OCI-LY1 (cell line): ENCODE measurements at regions not wholly inside any gene's neighbourhood (a gene's known extent, or its start where the extent isn't known, plus 50 kb on each side); places are given as distances from the start of the nearest gene placed in this dataset.

Experiments
- H2AFZ ChIP-seq: fragments of 200-600 bp; sonication (generic), shearing (Covaris generic); 2 replicates; pipeline ENCODE4 v1.6.0; 2014; ENCODE audit warnings: antibody characterized with exemption, mild to moderate bottlenecking, low read length
- H3F3A ChIP-seq: fragments of 200-600 bp; sonication (generic), shearing (Covaris generic); 2 replicates; pipeline ENCODE4 v1.6.0; 2014; ENCODE audit warnings: mild to moderate bottlenecking, antibody characterized with exemption, low read length, moderate library complexity; ENCODE audit not compliant: insufficient read depth
- H3K27ac ChIP-seq: fragments of 200-600 bp; sonication (generic); 2 replicates; pipeline ENCODE4 v1.5.1; 2014; ENCODE audit warnings: low read length, mixed run types, mild to moderate bottlenecking, low read depth; ENCODE audit not compliant: poor library complexity, severe bottlenecking
- H3K27me3 ChIP-seq: fragments of 200-600 bp; sonication (generic); 2 replicates; pipeline ENCODE4 v1.6.0; 2014; ENCODE audit warnings: antibody characterized with exemption, mild to moderate bottlenecking, low read length, moderate library complexity; ENCODE audit not compliant: insufficient read depth
- H3K36me3 ChIP-seq: fragments of 200-600 bp; sonication (generic); 2 replicates; pipeline ENCODE4 v1.6.1; 2014; ENCODE audit warnings: mild to moderate bottlenecking, antibody characterized with exemption, low read length, moderate library complexity, mixed read lengths; ENCODE audit not compliant: insufficient read depth
- H3K4me1 ChIP-seq: fragments of 200-600 bp; sonication (generic); 2 replicates; pipeline ENCODE4 v1.5.1; 2014; ENCODE audit warnings: mild to moderate bottlenecking, low read length, moderate library complexity; ENCODE audit not compliant: insufficient read depth, severe bottlenecking
- H3K4me2 ChIP-seq: fragments of 200-600 bp; sonication (generic), shearing (Covaris generic); 2 replicates; pipeline ENCODE4 v1.6.1; 2014; ENCODE audit warnings: low read length
- H3K4me3 ChIP-seq: fragments of 200-600 bp; sonication (generic); 2 replicates; pipeline ENCODE4 v1.5.1; 2014; ENCODE audit warnings: low read length, low read depth, mild to moderate bottlenecking, mixed read lengths; ENCODE audit not compliant: poor library complexity, severe bottlenecking
- H3K79me2 ChIP-seq: fragments of 200-600 bp; shearing (Covaris generic); 2 replicates; pipeline ENCODE4 v1.6.1; 2016; ENCODE audit warnings: mixed run types, low read length, mixed read lengths; ENCODE audit not compliant: insufficient read depth
- H3K9ac ChIP-seq: fragments of 200-600 bp; sonication (generic), shearing (Covaris generic); 2 replicates; pipeline ENCODE4 v1.6.1; 2014; ENCODE audit warnings: mild to moderate bottlenecking, low read length, mixed read lengths
- H3K9me2 ChIP-seq: fragments of 200-600 bp; sonication (generic), shearing (Covaris generic); 2 replicates; pipeline ENCODE4 v1.6.1; 2014; ENCODE audit warnings: low read depth, mild to moderate bottlenecking, low read length, mixed read lengths
- H3K9me3 ChIP-seq: fragments of 200-600 bp; shearing (Covaris generic); 2 replicates; pipeline ENCODE4 v1.6.1; 2014; ENCODE audit warnings: low read length, mixed read lengths
- H4K20me1 ChIP-seq: fragments of 200-600 bp; sonication (generic), shearing (Covaris generic); 2 replicates; pipeline ENCODE4 v1.6.0; 2016; ENCODE audit warnings: mild to moderate bottlenecking, low read length; ENCODE audit not compliant: insufficient read depth
- CTCF ChIP-seq: fragments of 200-600 bp; sonication (generic), shearing (Covaris generic); IDR thresholded peaks from 2 replicates; pipeline ENCODE4 v1.5.1; 2017; ENCODE audit warnings: mild to moderate bottlenecking, antibody characterized with exemption, low read length, moderate library complexity, mixed read lengths
- EZH2 ChIP-seq: fragments of 200-600 bp; sonication (generic), shearing (Covaris generic); IDR thresholded peaks from 2 replicates; pipeline ENCODE4 v1.8.0; 2017; ENCODE audit warnings: borderline replicate concordance, mixed run types, mild to moderate bottlenecking, antibody characterized with exemption, low read length, moderate library complexity, mixed read lengths

- Histone ChIP-seq H3K79me2 (no peaks in the 10 kb centered on the region), H3K9ac (no peak overlapping the region), H3K27me3 (no peaks in the 10 kb centered on the region), H3K27ac (no peak overlapping the region), H3K4me3 (no peak overlapping the region), H3K4me1 (no peaks in the 10 kb centered on the region), H3K36me3 (no peaks in the 10 kb centered on the region), H3K4me2 (no peak overlapping the region), H3K9me2 (no peaks in the 10 kb centered on the region), H2AFZ (no peak overlapping the region), H4K20me1 (no peaks in the 10 kb centered on the region), H3K9me3 (no peaks in the 10 kb centered on the region), H3F3A (no peaks in the 10 kb centered on the region)
- TF ChIP-seq CTCF (no peak), EZH2 (no peak)
These were observed 200.1 kb upstream of the TMTC1 start for GRCh38 chr12:29983851-29984250.

- Histone ChIP-seq H3K36me3 (no peaks in the 10 kb centered on the region), H2AFZ (no peak overlapping the region), H3K9me3 (no peaks in the 10 kb centered on the region), H3K9ac (no peak overlapping the region), H3K4me2 (no peak overlapping the region), H3K27me3 (no peaks in the 10 kb centered on the region), H3K4me3 (no peak overlapping the region), H3K27ac (no peak overlapping the region), H4K20me1 (no peaks in the 10 kb centered on the region), H3F3A (no peaks in the 10 kb centered on the region), H3K79me2 (no peaks in the 10 kb centered on the region), H3K4me1 (no peaks in the 10 kb centered on the region), H3K9me2 (no peaks in the 10 kb centered on the region)
- TF ChIP-seq CTCF: no peak
- no peak for TF ChIP-seq EZH2
These were observed 196.6 kb upstream of the TMTC1 start for GRCh38 chr12:29980304-29980703.

- H3K4me2 ChIP-seq: no peak overlapping the region
These were observed 187.7 kb upstream of the TMTC1 start for GRCh38 chr12:29971446-29971845.

More at GRCh38 chr12:29971446-29971845, 187.7 kb upstream of the TMTC1 start:
- Histone ChIP-seq H3K9me3 (no peaks in the 10 kb centered on the region), H3K27ac (no peak overlapping the region), H4K20me1 (no peaks in the 10 kb centered on the region), H3K79me2 (no peaks in the 10 kb centered on the region), H3K36me3 (no peaks in the 10 kb centered on the region), H3K4me1 (no peaks in the 10 kb centered on the region), H3K9ac (no peak overlapping the region), H3K9me2 (no peaks in the 10 kb centered on the region), H2AFZ (no peak overlapping the region), H3K27me3 (no peaks in the 10 kb centered on the region), H3F3A (no peaks in the 10 kb centered on the region), H3K4me3 (no peak overlapping the region)
- no peak for TF ChIP-seq CTCF
- no peak for TF ChIP-seq EZH2
